ACC112 (cell line): ENCODE measurements at regions not wholly inside any gene's neighbourhood (a gene's known extent, or its start where the extent isn't known, plus 50 kb on each side); places are given as distances from the start of the nearest gene placed in this dataset.

Experiments
- H2AFZ ChIP-seq: fragments of 200-600 bp; sonication (generic); one replicate; pipeline ENCODE4 v1.6.0; 2017; ENCODE audit warnings: antibody characterized with exemption, low read length; ENCODE audit not compliant: unreplicated experiment
- H3K27ac ChIP-seq: fragments of 200-600 bp; sonication (generic); 2 replicates; pipeline ENCODE4 v1.5.1; 2014; ENCODE audit warnings: low read depth, mild to moderate bottlenecking, antibody characterized with exemption, low read length, moderate library complexity
- H3K27me3 ChIP-seq: fragments of 200-600 bp; sonication (generic); 2 replicates; pipeline ENCODE4 v1.6.1; 2014; ENCODE audit warnings: mild to moderate bottlenecking, antibody characterized with exemption, low read length, moderate library complexity, mixed read lengths; ENCODE audit not compliant: insufficient read depth
- H3K36me3 ChIP-seq: fragments of 200-600 bp; sonication (generic); 2 replicates; pipeline ENCODE4 v1.6.1; 2016; ENCODE audit warnings: mild to moderate bottlenecking, antibody characterized with exemption, low read length, moderate library complexity, mixed read lengths; ENCODE audit not compliant: insufficient read depth
- H3K4me1 ChIP-seq: fragments of 200-600 bp; sonication (generic); one replicate; pipeline ENCODE4 v1.6.1; 2016; ENCODE audit warnings: low read length, mixed read lengths; ENCODE audit not compliant: insufficient read depth, unreplicated experiment, control insufficient read depth
- H3K4me3 ChIP-seq: fragments of 200-600 bp; sonication (generic); 2 replicates; pipeline ENCODE4 v1.5.1; 2014; ENCODE audit warnings: mild to moderate bottlenecking, low read depth, low read length
- H3K79me2 ChIP-seq: fragments of 200-600 bp; sonication (generic); one replicate; pipeline ENCODE4 v1.6.0; 2016; ENCODE audit warnings: low read length; ENCODE audit not compliant: control insufficient read depth, unreplicated experiment, insufficient read depth

GRCh38 chr4:13950491-13950890 lies 323.0 kb upstream of the BOD1L1 start:
- Histone ChIP-seq H2AFZ (no peak overlapping the region), H3K36me3 (no peaks in the 10 kb centered on the region), H3K27me3 (no peaks in the 10 kb centered on the region), H3K79me2 (no peaks in the 10 kb centered on the region), H3K4me3 (no peak overlapping the region), H3K27ac (no peak overlapping the region), H3K4me1 (no peaks in the 10 kb centered on the region)

GRCh38 chr4:13953083-13953482 lies 325.6 kb upstream of the BOD1L1 start:
- no peak overlapping the region for H3K4me3 ChIP-seq

GRCh38 chr4:13955551-13955950 lies 328.0 kb upstream of the BOD1L1 start:
- no peak overlapping the region for H3K27ac ChIP-seq
- no peaks in the 10 kb centered on the region for H3K27me3 ChIP-seq
- H2AFZ ChIP-seq, result no peak overlapping the region
- H3K4me3 ChIP-seq, result no peak overlapping the region
- no peaks in the 10 kb centered on the region for H3K79me2 ChIP-seq
- H3K36me3 ChIP-seq, result no peaks in the 10 kb centered on the region
- H3K4me1 ChIP-seq, result peaks cover 5% of the 10 kb centered on the region

More at GRCh38 chr4:13953083-13953482, 325.6 kb upstream of the BOD1L1 start:
- Histone ChIP-seq H3K27ac (no peak overlapping the region), H3K27me3 (no peaks in the 10 kb centered on the region), H3K4me1 (no peaks in the 10 kb centered on the region), H3K79me2 (no peaks in the 10 kb centered on the region), H2AFZ (no peak overlapping the region), H3K36me3 (no peaks in the 10 kb centered on the region)

DNA sequence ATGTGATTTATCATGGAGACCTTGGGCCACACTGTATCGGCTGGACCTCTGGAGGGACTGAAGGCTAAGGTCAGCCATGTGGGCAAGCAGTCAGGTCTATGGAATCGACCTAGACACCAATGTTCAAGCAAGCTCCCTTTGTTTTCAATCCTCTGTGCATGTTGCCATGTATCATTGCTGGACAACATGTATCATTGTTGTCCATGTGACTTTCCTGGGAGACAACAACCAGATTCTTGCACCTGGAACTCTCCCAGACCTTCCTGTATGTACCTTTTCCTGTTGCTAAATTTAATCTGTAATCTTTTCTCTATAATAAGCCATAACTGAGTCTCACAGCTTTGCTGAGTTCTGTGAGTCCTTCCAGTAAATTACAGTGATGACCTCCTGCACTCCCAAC lies 329.4 kb upstream of the BOD1L1 start:
- H3K27ac ChIP-seq, result no peak overlapping the region
- no peaks in the 10 kb centered on the region for H3K36me3 ChIP-seq
- no peak overlapping the region for H3K4me3 ChIP-seq
- H3K79me2 ChIP-seq, result no peaks in the 10 kb centered on the region
- no peaks in the 10 kb centered on the region for H3K27me3 ChIP-seq
- H2AFZ ChIP-seq, result no peak overlapping the region
- H3K4me1 ChIP-seq, result peaks cover 5% of the 10 kb centered on the region

GRCh38 chr4:13957871-13958270 lies 330.3 kb upstream of the BOD1L1 start:
- H3K79me2 ChIP-seq, result no peaks in the 10 kb centered on the region
- no peak overlapping the region for H2AFZ ChIP-seq
- no peaks in the 10 kb centered on the region for H3K36me3 ChIP-seq
- H3K27me3 ChIP-seq, result no peaks in the 10 kb centered on the region
- H3K4me3 ChIP-seq, result no peak overlapping the region
- peaks cover 5% of the 10 kb centered on the region for H3K4me1 ChIP-seq
- no peak overlapping the region for H3K27ac ChIP-seq

DNA sequence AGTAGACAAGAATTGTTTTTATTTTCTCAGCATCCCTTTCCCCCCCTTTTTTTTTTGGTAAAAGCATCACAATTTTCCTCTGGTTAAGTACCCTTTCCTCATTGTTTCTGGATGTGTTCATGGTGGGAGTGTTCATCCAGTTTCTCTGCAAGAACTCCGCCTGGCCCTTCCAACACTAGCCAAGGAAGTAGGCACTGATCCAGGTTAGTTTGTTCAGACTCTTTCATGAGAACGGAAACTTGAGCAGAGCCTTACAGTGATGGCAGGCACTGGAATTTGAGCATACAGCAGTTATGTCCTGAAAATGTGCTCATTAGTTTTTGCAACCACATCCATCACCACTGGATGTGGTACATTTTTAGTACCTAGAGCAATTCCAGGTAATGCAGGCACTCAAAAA lies 336.1 kb upstream of the BOD1L1 start:
- Histone ChIP-seq H3K4me3 (no peak overlapping the region), H3K4me1 (peaks cover 35% of the 10 kb centered on the region), H3K27me3 (no peaks in the 10 kb centered on the region), H3K36me3 (no peaks in the 10 kb centered on the region), H3K79me2 (no peaks in the 10 kb centered on the region), H3K27ac (no peak overlapping the region), H2AFZ (no peak overlapping the region)

- no peaks in the 10 kb centered on the region for H3K36me3 ChIP-seq
- no peaks in the 10 kb centered on the region for H3K27me3 ChIP-seq
- H3K27ac ChIP-seq, result peak overlapping the region; percentile 88
- H3K4me1 ChIP-seq, result peaks cover 47% of the 10 kb centered on the region
- no peak overlapping the region for H3K4me3 ChIP-seq
- no peaks in the 10 kb centered on the region for H3K79me2 ChIP-seq
- H2AFZ ChIP-seq, result peak overlapping the region; percentile 16
Observed at GRCh38 chr4:13966231-13967195, 339.0 kb upstream of the BOD1L1 start.

DNA sequence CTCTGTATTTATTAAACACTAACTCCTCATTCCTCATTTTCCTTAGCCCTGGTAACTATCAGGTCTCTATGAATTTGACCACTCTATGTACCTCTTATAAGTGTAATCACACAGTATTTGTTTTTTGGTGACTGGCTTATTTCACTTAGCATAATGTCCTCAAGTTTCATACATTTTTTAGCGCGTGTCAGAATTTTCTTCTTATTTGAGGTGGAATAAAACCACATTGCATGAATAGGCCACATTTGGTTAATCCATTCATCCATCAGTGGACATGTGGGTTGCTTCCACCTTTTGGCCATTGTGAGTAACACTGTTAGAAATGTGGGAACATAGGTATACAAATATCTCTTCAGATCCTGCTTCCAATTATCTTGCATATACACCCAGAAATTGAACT lies 341.2 kb upstream of the BOD1L1 start:
- Histone ChIP-seq H3K4me3 (no peak overlapping the region), H3K27me3 (no peaks in the 10 kb centered on the region), H3K79me2 (no peaks in the 10 kb centered on the region), H3K27ac (peak overlapping the region; percentile 88), H3K4me1 (peaks cover 47% of the 10 kb centered on the region), H2AFZ (no peak overlapping the region), H3K36me3 (no peaks in the 10 kb centered on the region)

- Histone ChIP-seq H3K4me3 (no peak overlapping the region), H3K27ac (0 out of 2 replicates have a peak overlapping the region, but pooled peaks have one; percentile 12), H3K27me3 (no peaks in the 10 kb centered on the region), H3K79me2 (no peaks in the 10 kb centered on the region), H3K4me1 (peaks cover 46% of the 10 kb centered on the region), H2AFZ (no peak overlapping the region), H3K36me3 (no peaks in the 10 kb centered on the region)
Observed at GRCh38 chr4:13970349-13970748, 342.8 kb upstream of the BOD1L1 start.

DNA sequence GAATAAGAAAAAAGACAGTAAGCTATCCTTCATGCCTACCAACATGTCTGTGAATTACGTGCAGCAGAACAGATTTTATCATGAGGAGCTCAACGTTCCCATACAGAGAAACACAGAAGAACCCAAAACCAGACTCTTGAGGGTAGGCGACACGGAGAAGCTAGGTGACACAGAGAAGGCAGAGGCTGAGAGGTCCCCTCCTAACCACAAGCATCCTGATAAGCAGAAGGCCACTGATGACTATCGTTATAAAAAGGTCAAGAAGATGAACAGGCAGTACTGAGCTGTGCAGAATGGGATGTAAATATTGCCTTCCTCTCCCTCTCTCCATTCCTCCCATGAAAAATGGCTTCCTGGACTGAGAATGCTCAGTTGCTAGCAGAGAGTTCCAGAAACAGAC lies 350.2 kb upstream of the BOD1L1 start:
- H3K27ac ChIP-seq, result no peak overlapping the region
- peaks cover 11% of the 10 kb centered on the region for H3K4me1 ChIP-seq
- no peak overlapping the region for H2AFZ ChIP-seq
- H3K27me3 ChIP-seq, result no peaks in the 10 kb centered on the region
- no peaks in the 10 kb centered on the region for H3K36me3 ChIP-seq
- no peak overlapping the region for H3K4me3 ChIP-seq
- H3K79me2 ChIP-seq, result no peaks in the 10 kb centered on the region
